Amniotic epithelial cell (primary cell): ENCODE measurements at regions not wholly inside any gene's neighbourhood (a gene's known extent, or its start where the extent isn't known, plus 50 kb on each side); places are given as distances from the start of the nearest gene placed in this dataset.
A peak's percentile ranks its signal among the peaks of the same experiment; 100 is the strongest.

Experiments
- DNase-seq: peaks from one replicate; pipeline ENCODE4 v3.0.0-alpha.2; 2010; ENCODE audit warnings: low read depth

DNA sequence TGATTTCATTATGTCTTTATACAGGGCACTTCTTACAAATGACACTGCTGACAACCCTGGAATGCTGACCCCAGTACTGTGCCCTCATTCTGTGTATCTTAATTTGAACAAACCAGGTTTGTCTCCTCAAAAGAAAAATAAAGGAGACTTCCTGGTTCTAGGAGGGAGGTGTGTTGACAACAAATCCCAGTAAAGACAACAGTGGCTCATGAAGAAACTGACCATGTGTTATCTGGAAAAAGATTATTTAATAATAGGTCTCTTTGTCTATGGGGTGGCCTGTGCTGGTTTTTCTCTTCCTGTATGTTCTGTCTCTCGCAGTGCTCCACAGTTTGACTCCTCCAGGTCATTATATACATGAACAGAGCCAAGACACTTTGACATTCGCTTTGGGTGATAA, 454.6 kb downstream of the LMO4 start:
- DNase-seq = no peak

- no peak for DNase-seq
Measured at GRCh38 chr1:87785386-87785785, 456.7 kb downstream of the LMO4 start.

GRCh38 chr1:87786229-87786628, 457.5 kb downstream of the LMO4 start:
- DNase-seq = no peak

DNA sequence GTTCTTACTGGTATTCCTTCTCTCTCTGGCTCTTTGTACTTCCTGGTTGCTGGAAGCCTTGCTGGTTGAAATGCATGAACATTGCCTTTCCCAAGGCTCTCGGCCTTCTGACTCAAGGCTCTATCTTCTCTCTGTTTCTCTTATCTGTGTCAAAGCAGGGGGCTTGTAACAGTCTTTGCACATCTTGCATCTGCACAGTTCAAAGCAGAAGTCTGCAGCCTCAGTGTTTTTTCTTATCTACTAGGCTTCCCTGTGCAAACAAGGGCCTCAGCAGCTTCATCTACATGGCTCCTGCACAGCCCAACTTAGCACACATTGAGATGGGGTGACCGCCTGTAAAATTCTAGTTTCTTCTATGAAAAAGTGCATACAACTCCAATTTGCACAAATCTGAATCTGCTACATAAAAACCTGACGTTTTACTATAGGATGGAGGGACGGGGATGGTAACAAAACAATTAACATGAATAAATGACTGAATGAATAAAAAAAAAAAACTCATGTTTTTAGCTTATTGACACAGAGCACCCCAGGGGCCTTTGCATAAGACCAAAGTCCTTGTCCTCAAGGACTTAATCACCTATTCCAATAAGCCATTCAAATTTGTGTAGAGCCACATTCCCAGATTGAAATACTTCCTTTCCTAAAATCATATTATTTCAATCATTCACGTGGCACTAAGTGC, 458.3 kb downstream of the LMO4 start:
- DNase-seq = no peak

- DNase-seq = peak; percentile 71
Measured at GRCh38 chr1:87787551-87787950, 458.9 kb downstream of the LMO4 start.

GRCh38 chr1:87790756-87791155, 462.1 kb downstream of the LMO4 start:
- no peak for DNase-seq

DNA sequence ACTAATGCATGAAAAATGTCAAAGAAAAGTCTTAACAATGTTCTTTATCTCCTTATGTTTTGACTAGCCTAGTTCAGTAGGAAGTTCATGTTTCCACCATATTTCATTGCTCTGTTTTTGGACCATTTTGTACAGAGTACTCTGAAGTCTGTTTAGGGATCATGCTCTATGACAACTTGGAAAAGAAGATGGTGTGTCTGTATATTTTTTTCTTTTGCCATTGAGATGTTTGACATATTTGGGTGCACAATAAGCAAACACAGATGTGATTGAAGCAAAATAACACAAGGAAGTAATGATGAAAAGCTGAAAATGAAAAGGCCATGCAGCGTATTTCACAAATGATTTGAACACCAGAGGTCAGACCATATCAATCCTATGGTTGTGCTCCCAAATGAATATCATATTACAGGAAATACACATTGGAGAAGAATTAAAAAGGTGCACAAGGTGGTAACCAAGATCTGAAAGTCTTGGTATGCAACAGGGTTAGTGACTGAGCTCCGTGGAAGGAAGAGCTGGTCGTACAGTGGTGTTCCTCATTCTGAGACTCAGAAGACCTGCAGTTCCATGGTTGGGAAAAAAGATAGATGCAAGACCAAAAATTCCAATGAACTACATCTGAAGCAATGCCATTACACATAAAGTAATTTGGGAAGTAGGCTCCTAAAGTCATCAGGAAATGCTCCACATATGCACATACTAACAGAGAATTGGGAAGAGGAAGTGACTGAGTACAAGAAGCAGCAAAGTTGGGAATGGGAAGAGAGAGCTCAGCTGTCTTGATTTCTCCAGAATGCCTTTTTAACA, 463.5 kb downstream of the LMO4 start:
- DNase-seq = no peak

- DNase-seq = peak; percentile 71
Measured at GRCh38 chr1:87794788-87795614, 466.3 kb downstream of the LMO4 start.

DNA sequence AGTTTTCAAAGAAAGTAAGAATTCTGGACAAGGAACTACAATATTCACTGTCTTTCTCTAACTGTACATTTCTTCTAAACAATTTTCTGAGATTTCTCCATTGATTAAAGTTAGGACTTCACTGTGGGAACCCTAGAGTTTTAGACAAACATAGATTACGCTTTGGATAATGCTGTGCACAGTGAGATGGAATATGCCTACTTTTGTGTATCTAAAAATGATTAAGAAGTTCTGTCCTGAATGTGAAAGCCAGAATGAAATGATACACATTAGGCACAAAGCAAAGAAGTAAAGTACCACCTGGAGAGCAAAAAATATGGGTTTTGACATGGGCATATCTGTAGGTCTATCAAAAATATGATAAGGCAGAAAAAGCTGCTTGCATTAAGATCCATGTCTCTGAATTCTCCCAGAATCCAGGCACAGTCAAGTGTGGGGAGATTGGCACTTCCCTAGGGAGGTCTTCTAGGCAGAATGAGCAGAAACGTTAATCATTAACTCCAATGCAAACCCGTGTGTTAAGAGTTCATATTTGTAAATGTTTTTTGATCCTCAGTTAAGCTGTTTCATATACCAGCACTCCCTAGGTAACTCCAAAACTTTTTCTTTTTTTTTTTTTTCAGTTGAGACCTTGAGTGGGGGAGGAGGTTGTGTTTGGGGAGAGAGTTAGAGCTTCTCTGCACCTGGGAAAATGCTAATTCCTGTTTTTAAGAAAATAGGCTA, 467.1 kb downstream of the LMO4 start:
- no peak for DNase-seq

DNA sequence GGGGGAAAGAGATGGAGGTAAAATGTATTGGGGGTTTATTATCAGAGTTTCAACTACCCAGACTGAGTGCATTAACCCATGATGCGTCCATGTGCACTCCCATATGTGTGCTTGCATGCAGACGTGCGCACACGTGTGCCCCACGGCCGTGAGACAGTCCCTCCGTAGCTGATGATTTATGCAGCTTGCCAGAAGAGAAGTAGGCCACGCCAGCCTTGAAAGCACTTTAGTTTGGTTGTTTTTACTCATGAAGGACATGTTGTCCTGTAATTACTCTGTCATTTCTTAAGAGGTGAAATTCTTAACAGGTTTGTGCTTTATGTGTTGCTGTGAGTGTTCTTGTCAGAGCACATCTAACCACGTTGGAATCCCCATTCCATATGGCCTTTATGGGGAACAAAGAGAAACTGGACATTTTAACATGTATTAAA, 467.8 kb downstream of the LMO4 start:
- peak; percentile 29 for DNase-seq

- DNase-seq = peak; percentile 69
Measured at GRCh38 chr1:87799451-87799850, 470.8 kb downstream of the LMO4 start.

DNA sequence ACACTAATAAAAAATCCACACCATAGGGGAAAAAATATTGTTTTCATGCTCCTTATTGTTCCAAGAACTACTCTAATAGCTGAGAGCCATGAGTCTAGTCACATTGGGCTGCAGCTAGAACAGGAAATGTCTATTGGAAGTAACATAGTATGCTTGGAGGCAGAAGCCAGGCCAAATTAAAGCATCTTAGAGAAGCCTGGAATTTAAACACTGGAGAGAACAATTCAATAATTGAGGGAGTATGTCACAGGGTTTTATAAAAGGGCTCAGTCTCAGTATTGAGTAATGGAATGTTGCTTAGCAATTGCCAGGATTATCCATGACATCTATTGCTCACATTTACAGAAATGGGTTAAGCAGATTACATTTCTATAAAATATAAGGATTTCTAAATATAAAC, 471.3 kb downstream of the LMO4 start:
- DNase-seq = peak; percentile 11

- no peak for DNase-seq
Measured at GRCh38 chr1:87803375-87803774, 474.7 kb downstream of the LMO4 start.

- DNase-seq = no peak
Measured at GRCh38 chr1:87804128-87804527, 475.4 kb downstream of the LMO4 start.

GRCh38 chr1:87805666-87806378, 477.1 kb downstream of the LMO4 start:
- peak; percentile 66 for DNase-seq

DNA sequence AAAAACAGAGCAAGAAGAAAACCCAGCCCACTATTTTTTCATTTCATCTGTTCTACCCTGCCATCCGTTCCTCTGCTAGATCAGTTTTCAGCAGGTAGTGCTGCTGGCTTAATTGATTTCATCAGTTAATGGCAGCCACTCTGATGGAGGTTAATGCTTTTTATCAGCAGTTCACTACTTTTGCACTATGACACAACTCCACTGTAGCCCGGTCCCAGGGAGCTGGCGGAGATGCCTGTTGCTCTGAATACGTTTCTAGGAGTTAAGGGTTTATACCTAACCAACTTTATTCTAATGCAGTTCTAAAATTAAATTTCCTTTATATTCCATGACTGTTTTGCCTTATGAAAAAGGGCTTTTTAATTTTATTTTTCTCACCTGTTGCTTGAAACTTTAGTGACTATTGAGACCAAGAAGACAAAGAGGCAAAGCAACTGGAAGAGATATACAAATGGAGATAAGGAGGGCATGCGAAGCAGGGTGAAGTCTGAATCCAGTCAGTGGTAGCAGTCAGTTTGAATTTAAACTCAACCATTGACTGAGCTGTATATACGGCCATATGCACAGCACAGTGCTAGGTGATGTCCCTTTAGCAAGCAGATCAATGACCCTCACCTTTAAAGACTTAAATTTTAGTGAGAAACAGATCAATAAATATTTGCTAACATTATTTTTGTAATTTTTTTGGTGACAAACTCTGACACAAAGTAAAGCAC, 477.9 kb downstream of the LMO4 start:
- peak; percentile 13 for DNase-seq

DNA sequence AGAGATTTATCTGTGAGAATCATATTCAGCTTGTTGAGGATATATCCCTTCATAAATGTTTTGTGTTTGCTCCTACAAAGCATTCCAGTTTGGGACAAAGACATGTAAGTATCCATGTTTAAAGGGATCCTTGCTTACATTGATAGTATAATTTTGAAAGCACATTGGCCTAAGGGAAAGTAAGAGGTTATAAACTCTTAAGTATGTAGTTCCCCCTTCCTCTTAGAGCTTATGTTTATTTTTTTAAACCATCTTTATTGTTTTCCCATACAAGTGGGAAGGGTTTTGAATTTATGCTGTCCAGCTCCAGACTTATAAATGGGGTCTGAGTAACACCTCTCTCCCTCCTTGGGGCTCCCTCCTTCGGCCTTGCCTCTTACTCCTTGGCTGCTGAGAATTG, 481.5 kb downstream of the LMO4 start:
- no peak for DNase-seq

GRCh38 chr1:87812871-87813577, 484.3 kb downstream of the LMO4 start:
- no peak for DNase-seq

- no peak for DNase-seq
Measured at GRCh38 chr1:87814573-87814972, 485.9 kb downstream of the LMO4 start.

- DNase-seq = no peak
Measured at GRCh38 chr1:87816646-87817045, 488.0 kb downstream of the LMO4 start.
